ENCODE measurements at regions not wholly inside any gene's neighbourhood (a gene's known extent, or its start where the extent isn't known, plus 50 kb on each side); places are given as distances from the start of the nearest gene placed in this dataset.

DNA sequence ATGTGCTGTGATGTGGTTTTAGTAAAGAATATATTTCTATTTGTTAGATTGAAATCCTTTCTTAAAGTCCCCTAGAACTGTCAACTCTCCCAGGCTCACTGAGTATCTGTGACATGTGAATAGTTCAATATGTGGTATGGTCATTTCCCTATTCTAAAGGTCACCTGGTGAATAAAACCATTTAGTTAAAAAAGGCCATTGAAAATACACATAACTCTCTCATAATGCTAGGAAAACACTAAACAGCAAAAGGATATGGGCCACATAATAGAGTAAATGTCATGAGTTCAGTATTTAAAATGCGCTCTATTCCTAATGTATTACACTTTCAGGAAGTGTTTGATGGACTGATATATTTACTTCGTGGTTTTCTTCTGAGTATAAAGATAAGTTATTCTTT lies 420.9 kb upstream of the JAG1 start:
- Histone ChIP-seq H3K9me3 (ENCODE audit: low read length) (no peaks in the 10 kb centered on the region), H3K9me2 (ENCODE audit: insufficient read depth, low read length) (no peaks in the 10 kb centered on the region), H2AFZ (ENCODE audit: low read depth, low read length) (no peak overlapping the region), H4K20me1 (ENCODE audit: insufficient read depth) (no peaks in the 10 kb centered on the region), H3K4me3 (ENCODE audit: low read length) (no peak overlapping the region), H3K4me2 (ENCODE audit: low read length) (no peak overlapping the region), H3F3A (ENCODE audit: insufficient read depth, low read length, poor library complexity, severe bottlenecking) (no peaks in the 10 kb centered on the region), H3K79me2 (replicated peaks; ENCODE audit: insufficient read depth, low read length) (no peaks in the 10 kb centered on the region), H3K9ac (ENCODE audit: low read length) (no peak overlapping the region), H3K27ac (ENCODE audit: low read length) (no peak overlapping the region), H3K27me3 (ENCODE audit: insufficient read depth, low read depth, low read length) (no peaks in the 10 kb centered on the region), H3K36me3 (ENCODE audit: insufficient read depth, low read length) (no peaks in the 10 kb centered on the region)
- TF ChIP-seq EZH2 (IDR thresholded peaks at IDR 0.05; ENCODE audit: borderline replicate concordance, insufficient read depth, low read length, poor library complexity, severe bottlenecking) (no peak), MXI1 (conservative IDR thresholded peaks at IDR 0.05; ENCODE audit: poor library complexity, severe bottlenecking) (no peak), SMC3 (conservative IDR thresholded peaks at IDR 0.05; ENCODE audit: poor library complexity) (no peak), POLR2AphosphoS5 (IDR thresholded peaks at IDR 0.05) (no peak), TAF1 (IDR thresholded peaks at IDR 0.05; ENCODE audit: low read depth) (no peak), RAD21 (conservative IDR thresholded peaks at IDR 0.05) (no peak), EP300 (conservative IDR thresholded peaks at IDR 0.05; ENCODE audit: poor library complexity, severe bottlenecking) (no peak)
- TF ChIP-seq, protein P1, sequence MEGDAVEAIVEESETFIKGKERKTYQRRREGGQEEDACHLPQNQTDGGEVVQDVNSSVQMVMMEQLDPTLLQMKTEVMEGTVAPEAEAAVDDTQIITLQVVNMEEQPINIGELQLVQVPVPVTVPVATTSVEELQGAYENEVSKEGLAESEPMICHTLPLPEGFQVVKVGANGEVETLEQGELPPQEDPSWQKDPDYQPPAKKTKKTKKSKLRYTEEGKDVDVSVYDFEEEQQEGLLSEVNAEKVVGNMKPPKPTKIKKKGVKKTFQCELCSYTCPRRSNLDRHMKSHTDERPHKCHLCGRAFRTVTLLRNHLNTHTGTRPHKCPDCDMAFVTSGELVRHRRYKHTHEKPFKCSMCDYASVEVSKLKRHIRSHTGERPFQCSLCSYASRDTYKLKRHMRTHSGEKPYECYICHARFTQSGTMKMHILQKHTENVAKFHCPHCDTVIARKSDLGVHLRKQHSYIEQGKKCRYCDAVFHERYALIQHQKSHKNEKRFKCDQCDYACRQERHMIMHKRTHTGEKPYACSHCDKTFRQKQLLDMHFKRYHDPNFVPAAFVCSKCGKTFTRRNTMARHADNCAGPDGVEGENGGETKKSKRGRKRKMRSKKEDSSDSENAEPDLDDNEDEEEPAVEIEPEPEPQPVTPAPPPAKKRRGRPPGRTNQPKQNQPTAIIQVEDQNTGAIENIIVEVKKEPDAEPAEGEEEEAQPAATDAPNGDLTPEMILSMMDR (IDR thresholded peaks at IDR 0.05; ENCODE audit: poor library complexity, severe bottlenecking): no peak
- TF ChIP-seq, protein P2, sequence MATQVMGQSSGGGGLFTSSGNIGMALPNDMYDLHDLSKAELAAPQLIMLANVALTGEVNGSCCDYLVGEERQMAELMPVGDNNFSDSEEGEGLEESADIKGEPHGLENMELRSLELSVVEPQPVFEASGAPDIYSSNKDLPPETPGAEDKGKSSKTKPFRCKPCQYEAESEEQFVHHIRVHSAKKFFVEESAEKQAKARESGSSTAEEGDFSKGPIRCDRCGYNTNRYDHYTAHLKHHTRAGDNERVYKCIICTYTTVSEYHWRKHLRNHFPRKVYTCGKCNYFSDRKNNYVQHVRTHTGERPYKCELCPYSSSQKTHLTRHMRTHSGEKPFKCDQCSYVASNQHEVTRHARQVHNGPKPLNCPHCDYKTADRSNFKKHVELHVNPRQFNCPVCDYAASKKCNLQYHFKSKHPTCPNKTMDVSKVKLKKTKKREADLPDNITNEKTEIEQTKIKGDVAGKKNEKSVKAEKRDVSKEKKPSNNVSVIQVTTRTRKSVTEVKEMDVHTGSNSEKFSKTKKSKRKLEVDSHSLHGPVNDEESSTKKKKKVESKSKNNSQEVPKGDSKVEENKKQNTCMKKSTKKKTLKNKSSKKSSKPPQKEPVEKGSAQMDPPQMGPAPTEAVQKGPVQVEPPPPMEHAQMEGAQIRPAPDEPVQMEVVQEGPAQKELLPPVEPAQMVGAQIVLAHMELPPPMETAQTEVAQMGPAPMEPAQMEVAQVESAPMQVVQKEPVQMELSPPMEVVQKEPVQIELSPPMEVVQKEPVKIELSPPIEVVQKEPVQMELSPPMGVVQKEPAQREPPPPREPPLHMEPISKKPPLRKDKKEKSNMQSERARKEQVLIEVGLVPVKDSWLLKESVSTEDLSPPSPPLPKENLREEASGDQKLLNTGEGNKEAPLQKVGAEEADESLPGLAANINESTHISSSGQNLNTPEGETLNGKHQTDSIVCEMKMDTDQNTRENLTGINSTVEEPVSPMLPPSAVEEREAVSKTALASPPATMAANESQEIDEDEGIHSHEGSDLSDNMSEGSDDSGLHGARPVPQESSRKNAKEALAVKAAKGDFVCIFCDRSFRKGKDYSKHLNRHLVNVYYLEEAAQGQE (IDR thresholded peaks at IDR 0.05; ENCODE audit: borderline replicate concordance): no peak

GRCh38 chr20:11098888-11099287 lies 425.1 kb upstream of the JAG1 start:
- H3K27me3 ChIP-seq (ENCODE audit: insufficient read depth, low read depth, low read length): no peaks in the 10 kb centered on the region
- no peak overlapping the region for H3K4me3 ChIP-seq (ENCODE audit: low read length)
- no peak overlapping the region for H3K9ac ChIP-seq (ENCODE audit: low read length)
- H3F3A ChIP-seq (ENCODE audit: insufficient read depth, low read length, poor library complexity, severe bottlenecking): no peaks in the 10 kb centered on the region
- no peak overlapping the region for H3K4me2 ChIP-seq (ENCODE audit: low read length)
- H4K20me1 ChIP-seq (ENCODE audit: insufficient read depth): no peaks in the 10 kb centered on the region
- no peak for TF ChIP-seq TAF1 (IDR thresholded peaks at IDR 0.05; ENCODE audit: low read depth)
- TF ChIP-seq, protein P2 (IDR thresholded peaks at IDR 0.05; ENCODE audit: borderline replicate concordance): no peak
- no peak for TF ChIP-seq POLR2AphosphoS5 (IDR thresholded peaks at IDR 0.05)
- TF ChIP-seq MXI1 (conservative IDR thresholded peaks at IDR 0.05; ENCODE audit: poor library complexity, severe bottlenecking): no peak
- no peak for TF ChIP-seq RAD21 (conservative IDR thresholded peaks at IDR 0.05)
- TF ChIP-seq, protein P1 (IDR thresholded peaks at IDR 0.05; ENCODE audit: poor library complexity, severe bottlenecking): no peak
- TF ChIP-seq EZH2 (IDR thresholded peaks at IDR 0.05; ENCODE audit: borderline replicate concordance, insufficient read depth, low read length, poor library complexity, severe bottlenecking): no peak
- no peak for TF ChIP-seq EP300 (conservative IDR thresholded peaks at IDR 0.05; ENCODE audit: poor library complexity, severe bottlenecking)
- no peak for TF ChIP-seq SMC3 (conservative IDR thresholded peaks at IDR 0.05; ENCODE audit: poor library complexity)
- no peak overlapping the region for H2AFZ ChIP-seq (ENCODE audit: low read depth, low read length)
- no peaks in the 10 kb centered on the region for H3K36me3 ChIP-seq (ENCODE audit: insufficient read depth, low read length)
- H3K9me2 ChIP-seq (ENCODE audit: insufficient read depth, low read length): no peaks in the 10 kb centered on the region
- no peaks in the 10 kb centered on the region for H3K79me2 ChIP-seq (replicated peaks; ENCODE audit: insufficient read depth, low read length)
- no peak overlapping the region for H3K27ac ChIP-seq (ENCODE audit: low read length)
- H3K9me3 ChIP-seq (ENCODE audit: low read length): no peaks in the 10 kb centered on the region

All from neural cell (in vitro differentiated cells).